ENCODE measurements at regions not wholly inside any gene's neighbourhood (a gene's known extent, or its start where the extent isn't known, plus 50 kb on each side); places are given as distances from the start of the nearest gene placed in this dataset.

DNA sequence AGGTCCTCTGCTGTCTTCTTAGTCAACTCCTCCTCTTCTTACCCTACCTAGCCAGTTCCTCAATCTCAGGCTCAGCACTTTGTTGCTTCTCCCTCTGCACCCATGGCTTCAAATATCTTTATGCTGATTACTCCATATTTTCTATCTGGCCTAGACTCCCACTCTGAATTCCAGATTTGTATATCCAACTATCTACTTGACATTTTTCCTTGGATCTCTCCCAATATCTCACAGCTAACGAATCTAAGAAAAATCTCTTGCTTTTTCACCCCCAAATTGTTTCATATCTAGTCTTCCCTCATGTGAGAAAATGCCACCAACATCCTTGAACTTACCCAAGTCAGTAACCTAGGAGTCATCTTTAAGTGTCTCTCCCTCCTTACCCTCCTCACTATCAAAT lies 176.4 kb upstream of the ERCC4 start:
- Histone ChIP-seq H3K27ac (no peak overlapping the region), H3K27me3 (no peaks in the 10 kb centered on the region), H3K4me3 (no peak overlapping the region), H3K9me3 (no peaks in the 10 kb centered on the region), H3K4me1 (no peaks in the 10 kb centered on the region), H3K36me3 (no peaks in the 10 kb centered on the region)
- TF ChIP-seq, protein P1, sequence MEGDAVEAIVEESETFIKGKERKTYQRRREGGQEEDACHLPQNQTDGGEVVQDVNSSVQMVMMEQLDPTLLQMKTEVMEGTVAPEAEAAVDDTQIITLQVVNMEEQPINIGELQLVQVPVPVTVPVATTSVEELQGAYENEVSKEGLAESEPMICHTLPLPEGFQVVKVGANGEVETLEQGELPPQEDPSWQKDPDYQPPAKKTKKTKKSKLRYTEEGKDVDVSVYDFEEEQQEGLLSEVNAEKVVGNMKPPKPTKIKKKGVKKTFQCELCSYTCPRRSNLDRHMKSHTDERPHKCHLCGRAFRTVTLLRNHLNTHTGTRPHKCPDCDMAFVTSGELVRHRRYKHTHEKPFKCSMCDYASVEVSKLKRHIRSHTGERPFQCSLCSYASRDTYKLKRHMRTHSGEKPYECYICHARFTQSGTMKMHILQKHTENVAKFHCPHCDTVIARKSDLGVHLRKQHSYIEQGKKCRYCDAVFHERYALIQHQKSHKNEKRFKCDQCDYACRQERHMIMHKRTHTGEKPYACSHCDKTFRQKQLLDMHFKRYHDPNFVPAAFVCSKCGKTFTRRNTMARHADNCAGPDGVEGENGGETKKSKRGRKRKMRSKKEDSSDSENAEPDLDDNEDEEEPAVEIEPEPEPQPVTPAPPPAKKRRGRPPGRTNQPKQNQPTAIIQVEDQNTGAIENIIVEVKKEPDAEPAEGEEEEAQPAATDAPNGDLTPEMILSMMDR (IDR thresholded peaks at IDR 0.05), result no peak
- TF ChIP-seq POLR2A (IDR thresholded peaks at IDR 0.05), result no peak
- intact Hi-C loops (cut with DNase I; ENCODE audit: low total_unique reads), result no loop called here
- DNase-seq, result no peak

GRCh38 chr16:13756411-13757140 lies 163.4 kb upstream of the ERCC4 start:
- Histone ChIP-seq H3K27ac (no peak overlapping the region), H3K27me3 (no peaks in the 10 kb centered on the region), H3K4me3 (no peak overlapping the region), H3K4me1 (no peaks in the 10 kb centered on the region), H3K9me3 (no peaks in the 10 kb centered on the region), H3K36me3 (no peaks in the 10 kb centered on the region)
- no peak for DNase-seq
- TF ChIP-seq, protein P1 (IDR thresholded peaks at IDR 0.05), result no peak
- TF ChIP-seq POLR2A (IDR thresholded peaks at IDR 0.05), result no peak
- intact Hi-C loops (cut with DNase I; ENCODE audit: low total_unique reads), result no loop called here

DNA sequence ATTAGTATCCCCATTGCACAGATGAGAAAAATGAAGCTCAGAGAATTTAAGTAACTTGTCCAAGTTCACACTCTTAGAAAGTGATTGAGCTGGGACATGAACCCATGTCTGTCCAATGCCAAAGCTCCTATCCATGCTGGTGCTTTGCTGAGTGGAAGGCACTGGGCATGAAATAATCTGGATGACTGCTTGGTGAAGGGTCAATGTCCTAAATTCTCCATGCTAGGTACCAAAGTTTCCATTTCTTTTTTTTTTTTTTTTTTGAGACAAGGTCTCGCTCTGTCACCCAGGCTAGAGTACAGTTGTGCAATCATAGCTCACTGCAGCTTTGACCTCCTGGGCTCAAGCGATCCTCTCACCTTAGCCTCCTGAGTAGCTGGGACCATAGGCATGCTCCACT lies 153.6 kb upstream of the ERCC4 start:
- Histone ChIP-seq H3K27ac (no peak overlapping the region), H3K36me3 (no peaks in the 10 kb centered on the region), H3K27me3 (peaks cover 0 to 3% of the 10 kb centered on the region in 2 donors), H3K4me3 (no peak overlapping the region), H3K4me1 (no peaks in the 10 kb centered on the region), H3K9me3 (no peaks in the 10 kb centered on the region)
- intact Hi-C loops (cut with DNase I; ENCODE audit: low total_unique reads), result no loop called here
- TF ChIP-seq, protein P1 (IDR thresholded peaks at IDR 0.05), result no peak
- TF ChIP-seq POLR2A (IDR thresholded peaks at IDR 0.05), result no peak
- DNase-seq, result no peak

GRCh38 chr16:13767215-13767614 lies 152.7 kb upstream of the ERCC4 start:
- H3K4me3 ChIP-seq, result no peak overlapping the region
- H3K9me3 ChIP-seq, result no peaks in the 10 kb centered on the region
- peaks cover 0 to 3% of the 10 kb centered on the region in 2 donors for H3K27me3 ChIP-seq
- no peaks in the 10 kb centered on the region for H3K36me3 ChIP-seq
- no peak overlapping the region for H3K27ac ChIP-seq
- DNase-seq, result no peak
- intact Hi-C loops (cut with DNase I; ENCODE audit: low total_unique reads), result no loop called here
- H3K4me1 ChIP-seq, result no peaks in the 10 kb centered on the region
- TF ChIP-seq, protein P1 (IDR thresholded peaks at IDR 0.05), result no peak
- no peak for TF ChIP-seq POLR2A (IDR thresholded peaks at IDR 0.05)

- DNase-seq, result no peak
- Histone ChIP-seq H3K36me3 (no peaks in the 10 kb centered on the region), H3K27ac (no peak overlapping the region), H3K4me1 (no peaks in the 10 kb centered on the region), H3K9me3 (no peaks in the 10 kb centered on the region), H3K4me3 (no peak overlapping the region), H3K27me3 (no peaks in the 10 kb centered on the region)
- TF ChIP-seq, protein P1 (IDR thresholded peaks at IDR 0.05), result no peak
- no peak for TF ChIP-seq POLR2A (IDR thresholded peaks at IDR 0.05)
- intact Hi-C loops (cut with DNase I; ENCODE audit: low total_unique reads), result no loop called here
Measured at GRCh38 chr16:13768471-13768870, 151.5 kb upstream of the ERCC4 start.
